K562 (cell line): ENCODE measurements at regions not wholly inside any gene's neighbourhood (a gene's known extent, or its start where the extent isn't known, plus 50 kb on each side); places are given as distances from the start of the nearest gene placed in this dataset.

Source experiments
- ATF7 ChIP-seq: fragments of 450-650 bp; IDR thresholded peaks from 2 replicates; pipeline ENCODE4 v1.7.1; 2014; ENCODE audit warnings: mild to moderate bottlenecking, moderate library complexity
- ETS2 ChIP-seq: IDR thresholded peaks from 2 replicates; pipeline ENCODE4 v1.6.1; 2016; ENCODE audit warnings: borderline replicate concordance, missing genetic modification characterization, mild to moderate bottlenecking, moderate library complexity, missing compliant biosample characterization; ENCODE audit not compliant: poor library complexity, severe bottlenecking
- LARP7 ChIP-seq: fragments of 450-650 bp; IDR thresholded peaks from 2 replicates; pipeline ENCODE4 v1.6.1; 2016
- MAX ChIP-seq: sonication (generic); formaldehyde crosslinking; IDR thresholded peaks from 2 replicates; pipeline ENCODE4 v1.9.0; 2022; ENCODE audit warnings: mild to moderate bottlenecking, missing genetic modification reagents
- PREB ChIP-seq: sonication (generic); formaldehyde crosslinking; IDR thresholded peaks from 2 replicates; pipeline ENCODE4 v1.8.1; 2023; ENCODE audit warnings: mild to moderate bottlenecking, missing genetic modification reagents
- SIRT6 ChIP-seq: IDR thresholded peaks from one replicate; pipeline ENCODE4 v1.6.1; 2012; ENCODE audit warnings: low read depth, mild to moderate bottlenecking, control low read depth, inconsistent platforms, low read length, moderate library complexity
- SMAD4 ChIP-seq: fragments of 250-450 bp; sonication (Bioruptor Pico); conservative IDR thresholded peaks from 2 replicates; pipeline ENCODE4 v1.8.0; 2021; ENCODE audit warnings: inconsistent platforms, mild to moderate bottlenecking, moderate library complexity
- SP2 ChIP-seq: IDR thresholded peaks from 2 replicates; pipeline ENCODE4 v1.6.1; 2011; ENCODE audit warnings: mild to moderate bottlenecking, low read depth, low read length, moderate library complexity; ENCODE audit not compliant: poor library complexity, severe bottlenecking; ENCODE audit errors: extremely low read depth
- ZBTB8A ChIP-seq: fragments of 450-650 bp; IDR thresholded peaks from 2 replicates; pipeline ENCODE4 v1.6.1; 2018; ENCODE audit warnings: mild to moderate bottlenecking, moderate library complexity; ENCODE audit not compliant: partially characterized antibody
- ZNF23 ChIP-seq: fragments of 250-450 bp; sonication (Bioruptor Pico); IDR thresholded peaks from 2 replicates; pipeline ENCODE4 v1.4.0; 2020; ENCODE audit warnings: mild to moderate bottlenecking

- TF ChIP-seq ATF7, result no peak
- TF ChIP-seq SIRT6, result no peak
- TF ChIP-seq PREB (CRISPR knock-in tag), result no peak
- TF ChIP-seq SMAD4 (CRISPR knock-in tag), result no peak
- TF ChIP-seq SP2, result no peak
- TF ChIP-seq MAX (CRISPR knock-in tag), result no peak
- TF ChIP-seq ETS2 (tag), result no peak
- TF ChIP-seq LARP7, result no peak
- no peak for TF ChIP-seq ZBTB8A
- no peak for TF ChIP-seq ZNF23 (CRISPR knock-in tag)
These were observed 180.5 kb upstream of the RBPJ start for GRCh38 chr4:26140150-26140898.
